ENCODE measurements at regions not wholly inside any gene's neighbourhood (a gene's known extent, or its start where the extent isn't known, plus 50 kb on each side); places are given as distances from the start of the nearest gene placed in this dataset.

GRCh38 chr22:48138855-48139254, 1376.4 kb downstream of the TBC1D22A start:
- DNase-seq (ENCODE audit: low read depth): no peak
- TF ChIP-seq MYC (IDR thresholded peaks at IDR 0.05; ENCODE audit: low read depth, low read length) (no peak), POLR2A (IDR thresholded peaks at IDR 0.05; ENCODE audit: extremely low read depth, insufficient read length) (no peak)
- no peak overlapping the region for H3K4me3 ChIP-seq (ENCODE audit: low read depth, low read length)

GRCh38 chr22:48138427-48138826, 1376.0 kb downstream of the TBC1D22A start:
- DNase-seq (ENCODE audit: low read depth): no peak
- no peak for TF ChIP-seq POLR2A (IDR thresholded peaks at IDR 0.05; ENCODE audit: extremely low read depth, insufficient read length)
- no peak for TF ChIP-seq MAX (IDR thresholded peaks at IDR 0.05; ENCODE audit: low read depth, low read length)
- no peak for TF ChIP-seq MYC (IDR thresholded peaks at IDR 0.05; ENCODE audit: low read depth, low read length)
- no peak for TF ChIP-seq CTCF (IDR thresholded peaks at IDR 0.05; ENCODE audit: low read depth, low read length)
- no peak overlapping the region for H3K4me3 ChIP-seq (ENCODE audit: low read depth, low read length)

- DNase-seq (ENCODE audit: low read depth): no peak
- no peak overlapping the region for H3K4me3 ChIP-seq (ENCODE audit: low read depth, low read length)
- TF ChIP-seq MYC (IDR thresholded peaks at IDR 0.05; ENCODE audit: low read depth, low read length): no peak
- no peak for TF ChIP-seq CTCF (IDR thresholded peaks at IDR 0.05; ENCODE audit: low read depth, low read length)
- no peak for TF ChIP-seq MAX (IDR thresholded peaks at IDR 0.05; ENCODE audit: low read depth, low read length)
- no peak for TF ChIP-seq POLR2A (IDR thresholded peaks at IDR 0.05; ENCODE audit: extremely low read depth, insufficient read length)
Measured at GRCh38 chr22:48137640-48138039, 1375.2 kb downstream of the TBC1D22A start.

- H3K4me3 ChIP-seq (ENCODE audit: low read depth, low read length): no peak overlapping the region
Measured at GRCh38 chr22:48135592-48135991, 1373.1 kb downstream of the TBC1D22A start.

GRCh38 chr22:48125416-48125815, 1363.0 kb downstream of the TBC1D22A start:
- H3K4me3 ChIP-seq (ENCODE audit: low read depth, low read length): no peak overlapping the region
- no peak for DNase-seq (ENCODE audit: low read depth)
- TF ChIP-seq POLR2A (IDR thresholded peaks at IDR 0.05; ENCODE audit: extremely low read depth, insufficient read length): no peak
- no peak for TF ChIP-seq MAX (IDR thresholded peaks at IDR 0.05; ENCODE audit: low read depth, low read length)
- no peak for TF ChIP-seq MYC (IDR thresholded peaks at IDR 0.05; ENCODE audit: low read depth, low read length)
- no peak for TF ChIP-seq CTCF (IDR thresholded peaks at IDR 0.05; ENCODE audit: low read depth, low read length)

More at GRCh38 chr22:48135592-48135991, 1373.1 kb downstream of the TBC1D22A start:
- no peak for TF ChIP-seq CTCF (IDR thresholded peaks at IDR 0.05; ENCODE audit: low read depth, low read length)
- no peak for TF ChIP-seq POLR2A (IDR thresholded peaks at IDR 0.05; ENCODE audit: extremely low read depth, insufficient read length)
- no peak for TF ChIP-seq MYC (IDR thresholded peaks at IDR 0.05; ENCODE audit: low read depth, low read length)
- no peak for TF ChIP-seq MAX (IDR thresholded peaks at IDR 0.05; ENCODE audit: low read depth, low read length)
- no peak for DNase-seq (ENCODE audit: low read depth)

GRCh38 chr22:48121984-48122383, 1359.5 kb downstream of the TBC1D22A start:
- TF ChIP-seq MYC (IDR thresholded peaks at IDR 0.05; ENCODE audit: low read depth, low read length) (no peak), MAX (IDR thresholded peaks at IDR 0.05; ENCODE audit: low read depth, low read length) (no peak), CTCF (IDR thresholded peaks at IDR 0.05; ENCODE audit: low read depth, low read length) (no peak), POLR2A (IDR thresholded peaks at IDR 0.05; ENCODE audit: extremely low read depth, insufficient read length) (no peak)
- H3K4me3 ChIP-seq (ENCODE audit: low read depth, low read length): no peak overlapping the region
- DNase-seq (ENCODE audit: low read depth): no peak

Measured in NB4 (cell line).